Left ventricle myocardium inferior (tissue), 1 donor: ENCODE measurements at regions not wholly inside any gene's neighbourhood (a gene's known extent, or its start where the extent isn't known, plus 50 kb on each side); places are given as distances from the start of the nearest gene placed in this dataset.

ENCODE experiments used
- DNase-seq: peaks from one replicate; pipeline ENCODE4 v3.0.0-alpha.2; 2020
- H3K27ac ChIP-seq: fragments of 200-600 bp; replicated peaks from 2 replicates; pipeline ENCODE4 v1.8.0; 2021
- H3K27me3 ChIP-seq: fragments of 200-600 bp; 2 replicates; pipeline ENCODE4 v1.8.0; 2021; ENCODE audit warnings: low read depth
- H3K36me3 ChIP-seq: fragments of 200-600 bp; 2 replicates; pipeline ENCODE4 v1.8.0; 2021
- H3K4me1 ChIP-seq: fragments of 200-600 bp; 2 replicates; pipeline ENCODE4 v1.8.0; 2021
- H3K4me3 ChIP-seq: fragments of 200-600 bp; 2 replicates; pipeline ENCODE4 v1.8.0; 2021; ENCODE audit warnings: mild to moderate bottlenecking, moderate library complexity
- H3K9me3 ChIP-seq: fragments of 200-600 bp; replicated peaks from 2 replicates; pipeline ENCODE4 v1.8.0; 2021
- CTCF ChIP-seq: fragments of 200-600 bp; IDR thresholded peaks from 2 replicates; pipeline ENCODE4 v1.8.0; 2021; ENCODE audit warnings: antibody characterized with exemption, mild to moderate bottlenecking, borderline replicate concordance
- intact Hi-C: fragments of 100-400 bp; cut with micrococcal nuclease; formaldehyde crosslinking; loops from one replicate; pipeline ENCODE4 v1.11.0; 2022
- donor health status: DM: no; HTN: yes; CAD: no; lungs with severe emphysema.

- intact Hi-C loops: no loop called here
- Histone ChIP-seq H3K9me3 (peaks cover 16% of the 10 kb centered on the region), H3K27me3 (no peaks in the 10 kb centered on the region), H3K36me3 (no peaks in the 10 kb centered on the region), H3K4me1 (no peaks in the 10 kb centered on the region), H3K4me3 (no peak overlapping the region), H3K27ac (no peak overlapping the region)
- no peak for DNase-seq
- TF ChIP-seq CTCF: no peak
Observed at GRCh38 chr4:173769568-173769967, 239.5 kb upstream of the HAND2 start.

- Histone ChIP-seq H3K9me3 (no peaks in the 10 kb centered on the region), H3K36me3 (no peaks in the 10 kb centered on the region), H3K4me1 (no peaks in the 10 kb centered on the region), H3K27me3 (no peaks in the 10 kb centered on the region), H3K27ac (no peak overlapping the region), H3K4me3 (no peak overlapping the region)
- intact Hi-C loops: no loop called here
- no peak for TF ChIP-seq CTCF
- no peak for DNase-seq
Observed at GRCh38 chr4:173767650-173768049, 237.6 kb upstream of the HAND2 start.

GRCh38 chr4:173766171-173766600 lies 236.2 kb upstream of the HAND2 start:
- H3K9me3 ChIP-seq: no peaks in the 10 kb centered on the region
- no peaks in the 10 kb centered on the region for H3K27me3 ChIP-seq
- no peak for TF ChIP-seq CTCF
- DNase-seq: no peak
- H3K4me1 ChIP-seq: no peaks in the 10 kb centered on the region
- H3K36me3 ChIP-seq: no peaks in the 10 kb centered on the region
- no peak overlapping the region for H3K4me3 ChIP-seq
- H3K27ac ChIP-seq: no peak overlapping the region
- intact Hi-C loops: no loop called here

GRCh38 chr4:173765751-173766150 lies 235.7 kb upstream of the HAND2 start:
- no peak for DNase-seq
- intact Hi-C loops: no loop called here
- no peak for TF ChIP-seq CTCF
- Histone ChIP-seq H3K4me3 (no peak overlapping the region), H3K9me3 (no peaks in the 10 kb centered on the region), H3K27me3 (no peaks in the 10 kb centered on the region), H3K4me1 (no peaks in the 10 kb centered on the region), H3K27ac (no peak overlapping the region), H3K36me3 (no peaks in the 10 kb centered on the region)

- no peak for DNase-seq
- H3K4me3 ChIP-seq: no peak overlapping the region
- intact Hi-C loops: no loop called here
- TF ChIP-seq CTCF: no peak
- H3K27me3 ChIP-seq: no peaks in the 10 kb centered on the region
- H3K9me3 ChIP-seq: no peaks in the 10 kb centered on the region
- H3K4me1 ChIP-seq: peaks cover 8% of the 10 kb centered on the region
- no peak overlapping the region for H3K27ac ChIP-seq
- no peaks in the 10 kb centered on the region for H3K36me3 ChIP-seq
Observed at GRCh38 chr4:173763389-173763788, 233.4 kb upstream of the HAND2 start.

- no peak overlapping the region for H3K27ac ChIP-seq
- intact Hi-C loops: no loop called here
- DNase-seq: no peak
Observed at GRCh38 chr4:173761938-173762337, 231.9 kb upstream of the HAND2 start.

More at GRCh38 chr4:173761938-173762337, 231.9 kb upstream of the HAND2 start:
- H3K9me3 ChIP-seq: no peaks in the 10 kb centered on the region
- H3K4me3 ChIP-seq: no peak overlapping the region
- TF ChIP-seq CTCF: no peak
- peaks cover 10% of the 10 kb centered on the region for H3K4me1 ChIP-seq
- H3K36me3 ChIP-seq: no peaks in the 10 kb centered on the region
- H3K27me3 ChIP-seq: no peaks in the 10 kb centered on the region
